H9 (cell line): ENCODE measurements at regions not wholly inside any gene's neighbourhood (a gene's known extent, or its start where the extent isn't known, plus 50 kb on each side); places are given as distances from the start of the nearest gene placed in this dataset.

Experiments used
- DNase-seq: peaks from one replicate; pipeline ENCODE4 v3.0.0-alpha.2; 2017
- H2AFZ ChIP-seq: one replicate; pipeline ENCODE4 v1.6.1; 2013; ENCODE audit warnings: mild to moderate bottlenecking, low read length, control low read depth, moderate library complexity
- H2AK5ac ChIP-seq: 2 replicates; pipeline ENCODE4 v1.6.1; 2013; ENCODE audit warnings: low read length, control low read depth, mixed read lengths; ENCODE audit not compliant: insufficient read length
- H2BK120ac ChIP-seq: one replicate; pipeline ENCODE4 v1.6.1; 2013; ENCODE audit warnings: low read depth, mild to moderate bottlenecking, low read length, control low read depth, inconsistent platforms; ENCODE audit not compliant: poor library complexity, severe bottlenecking
- H2BK12ac ChIP-seq: 2 replicates; pipeline ENCODE4 v1.6.1; 2013; ENCODE audit warnings: low read length, control low read depth, mixed read lengths, low read depth; ENCODE audit not compliant: insufficient read length
- H2BK15ac ChIP-seq: 2 replicates; pipeline ENCODE4 v1.6.1; 2013; ENCODE audit warnings: low read depth, low read length, control low read depth
- H2BK20ac ChIP-seq: one replicate; pipeline ENCODE4 v1.6.1; 2013; ENCODE audit warnings: low read depth, mild to moderate bottlenecking, low read length, control low read depth, inconsistent platforms; ENCODE audit not compliant: poor library complexity, severe bottlenecking
- H2BK5ac ChIP-seq: 2 replicates; pipeline ENCODE4 v1.6.1; 2013; ENCODE audit warnings: low read length, control low read depth, mixed read lengths; ENCODE audit not compliant: insufficient read length
- H3K14ac ChIP-seq: 2 replicates; pipeline ENCODE4 v1.6.1; 2013; ENCODE audit warnings: low read length, control low read depth; ENCODE audit not compliant: insufficient read depth
- H3K18ac ChIP-seq: 2 replicates; pipeline ENCODE4 v1.6.1; 2013; ENCODE audit warnings: low read depth, mild to moderate bottlenecking, mixed read lengths, low read length, control low read depth; ENCODE audit not compliant: insufficient read length
- H3K23ac ChIP-seq: 2 replicates; pipeline ENCODE4 v1.6.1; 2013; ENCODE audit warnings: low read length, control low read depth, mixed read lengths, low read depth; ENCODE audit not compliant: insufficient read length
- H3K23me2 ChIP-seq: 2 replicates; pipeline ENCODE4 v1.6.1; 2013; ENCODE audit warnings: low read depth, mild to moderate bottlenecking, mixed read lengths, low read length, control low read depth; ENCODE audit not compliant: insufficient read length, poor library complexity, severe bottlenecking
- H3K27ac ChIP-seq: 2 replicates; pipeline ENCODE4 v1.5.1; 2013; ENCODE audit warnings: low read length, control low read depth, mixed read lengths, low read depth; ENCODE audit not compliant: insufficient read length
- H3K27me3 ChIP-seq: 2 replicates; pipeline ENCODE4 v1.6.1; 2013; ENCODE audit warnings: low read length, control low read depth, inconsistent platforms; ENCODE audit not compliant: insufficient read depth
- H3K4ac ChIP-seq: 2 replicates; pipeline ENCODE4 v1.6.1; 2013; ENCODE audit warnings: low read depth, mild to moderate bottlenecking, control low read depth, inconsistent platforms, low read length, moderate library complexity
- H3K4me1 ChIP-seq: 2 replicates; pipeline ENCODE4 v1.6.1; 2013; ENCODE audit warnings: low read length, control low read depth, inconsistent platforms; ENCODE audit not compliant: insufficient read depth
- H3K4me2 ChIP-seq: 2 replicates; pipeline ENCODE4 v1.6.1; 2013; ENCODE audit warnings: low read length, control low read depth, mixed read lengths; ENCODE audit not compliant: insufficient read length, insufficient read depth
- H3K56ac ChIP-seq: 2 replicates; pipeline ENCODE4 v1.6.1; 2013; ENCODE audit warnings: low read depth, mild to moderate bottlenecking, mixed read lengths, low read length, control low read depth; ENCODE audit not compliant: insufficient read length
- H3K79me1 ChIP-seq: 2 replicates; pipeline ENCODE4 v1.6.1; 2013; ENCODE audit warnings: low read depth, mild to moderate bottlenecking, moderate library complexity, low read length, control low read depth, inconsistent platforms; ENCODE audit not compliant: insufficient read depth, poor library complexity, severe bottlenecking
- H3K79me2 ChIP-seq: 2 replicates; pipeline ENCODE4 v1.6.1; 2013; ENCODE audit warnings: low read length, control low read depth, inconsistent platforms; ENCODE audit not compliant: insufficient read depth
- H3K9ac ChIP-seq: 2 replicates; pipeline ENCODE4 v1.6.1; 2013; ENCODE audit warnings: low read length, control low read depth, mixed read lengths; ENCODE audit not compliant: insufficient read length; ENCODE audit errors: extremely low read depth
- H3K9me3 ChIP-seq: one replicate; pipeline ENCODE4 v1.6.1; 2013; ENCODE audit warnings: low read depth, low read length, inconsistent platforms; ENCODE audit not compliant: control insufficient read depth
- H3T11ph ChIP-seq: one replicate; pipeline ENCODE4 v1.6.1; 2013; ENCODE audit warnings: mild to moderate bottlenecking, low read length, control low read depth, inconsistent platforms
- H4K20me1 ChIP-seq: one replicate; pipeline ENCODE4 v1.6.1; 2013; ENCODE audit not compliant: control insufficient read depth, insufficient read length, insufficient read depth
- H4K5ac ChIP-seq: 2 replicates; pipeline ENCODE4 v1.6.1; 2013; ENCODE audit warnings: low read depth, mild to moderate bottlenecking, mixed read lengths, low read length, control low read depth; ENCODE audit not compliant: insufficient read length
- H4K8ac ChIP-seq: replicated peaks from 2 replicates; pipeline ENCODE4 v1.6.1; 2013; ENCODE audit warnings: low read length, control low read depth, mixed read lengths, low read depth; ENCODE audit not compliant: insufficient read length
- H4K91ac ChIP-seq: 2 replicates; pipeline ENCODE4 v1.6.1; 2013; ENCODE audit warnings: low read depth, mild to moderate bottlenecking, moderate library complexity, mixed read lengths, low read length, control low read depth; ENCODE audit not compliant: insufficient read length
- H3K27ac Mint-ChIP-seq, 3 experiments: 2 replicates in 2 of 3; 3 replicates in 1 of 3; pipeline ENCODE4 v1.8.0; 2020 to 2021; ENCODE audit warnings: mixed read lengths in 3 of 3, mild to moderate bottlenecking in 1 of 3, moderate library complexity in 1 of 3
- H3K27me3 Mint-ChIP-seq: 2 replicates; pipeline ENCODE4 v1.8.0; 2021; ENCODE audit warnings: low read depth, mild to moderate bottlenecking, moderate library complexity, mixed read lengths
- H3K36me3 Mint-ChIP-seq, 3 experiments: 2 replicates in 2 of 3; 3 replicates in 1 of 3; pipeline ENCODE4 v1.8.0; 2020 to 2021; ENCODE audit warnings: low read depth in 3 of 3, mixed read lengths in 3 of 3; ENCODE audit not compliant: insufficient read depth in 1 of 3
- H3K4me1 Mint-ChIP-seq, 2 experiments: 2 replicates each; pipeline ENCODE4 v1.8.0; 2020; ENCODE audit warnings: mixed read lengths in 2 of 2
- H3K4me3 Mint-ChIP-seq, 2 experiments: 2 replicates in 1 of 2; 3 replicates in 1 of 2; pipeline ENCODE4 v1.8.0; 2020 to 2021; ENCODE audit warnings: mild to moderate bottlenecking in 2 of 2, mixed read lengths in 2 of 2, moderate library complexity in 1 of 2
- H3K9me3 Mint-ChIP-seq, 2 experiments: 2 replicates in 1 of 2; 3 replicates in 1 of 2; pipeline ENCODE4 v1.8.0; 2020; ENCODE audit warnings: mild to moderate bottlenecking in 2 of 2, mixed read lengths in 2 of 2, moderate library complexity in 1 of 2
- WGBS: extraction: QIAGEN DNeasy Blood & Tissue Kit; methylation state at CpG from one replicate; pipeline ENCODE4 v1.1.7; 2013; ENCODE audit warnings: missing lambda C conversion rate, low lambda C conversion rate, mixed read lengths; ENCODE audit not compliant: insufficient read length; ENCODE audit errors: extremely low coverage; 5-methylcytosine and 5-hydroxymethylcytosine counted together
- TF ChIP-seq, protein P1 (sequence below): fragments of 200-600 bp; sonication (generic); conservative IDR thresholded peaks from 3 replicates; pipeline ENCODE4 v1.8.0; 2021; ENCODE audit warnings: antibody characterized with exemption, mild to moderate bottlenecking

DNA sequence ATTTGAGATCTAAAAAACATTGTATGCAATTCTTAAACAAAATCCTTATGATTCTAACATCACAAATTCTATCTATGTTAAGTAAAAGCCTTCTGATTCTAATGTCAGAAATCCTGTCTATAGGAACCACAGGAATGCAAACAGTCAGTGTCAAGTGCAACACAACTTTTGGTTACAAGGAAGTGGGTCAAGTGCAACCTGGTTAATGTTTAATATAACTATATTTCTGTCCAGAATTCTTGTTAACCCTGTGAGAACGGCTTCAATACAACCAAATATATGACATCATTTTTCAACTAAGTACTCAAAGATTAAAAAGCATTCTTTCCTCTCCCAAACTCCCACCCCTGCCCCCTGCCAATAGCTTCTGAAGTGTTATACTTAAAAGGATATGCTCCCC lies 107.9 kb upstream of the PLEKHA5 start:
- Histone ChIP-seq H3K18ac (no peak overlapping the region), H3K27ac (no peak overlapping the region), H3K4me2 (no peak overlapping the region), H3K4ac (no peak overlapping the region), H3K56ac (no peak overlapping the region), H2AK5ac (no peak overlapping the region), H3K4me1 (no peaks in the 10 kb centered on the region), H2BK15ac (no peak overlapping the region), H3K23ac (no peak overlapping the region), H4K91ac (no peak overlapping the region), H4K20me1 (no peaks in the 10 kb centered on the region), H3K79me2 (no peaks in the 10 kb centered on the region), H3K14ac (no peak overlapping the region), H4K8ac (no peak overlapping the region), H3K9ac (no peak overlapping the region), H2BK120ac (no peak overlapping the region), H3T11ph (no peak overlapping the region), H2AFZ (no peak overlapping the region), H4K5ac (no peak overlapping the region), H3K27me3 (no peaks in the 10 kb centered on the region), H2BK12ac (no peak overlapping the region), H3K79me1 (no peaks in the 10 kb centered on the region), H3K23me2 (no peaks in the 10 kb centered on the region), H2BK20ac (no peak overlapping the region), H2BK5ac (no peak overlapping the region), H3K9me3 (no peaks in the 10 kb centered on the region)
- H3K27me3 Mint-ChIP-seq: no peaks in the 10 kb centered on the region
- peaks cover 2 to 6% of the 10 kb centered on the region in 2 experiments; a peak in 2 of 5 replicates for H3K9me3 Mint-ChIP-seq
- TF ChIP-seq, protein P1, sequence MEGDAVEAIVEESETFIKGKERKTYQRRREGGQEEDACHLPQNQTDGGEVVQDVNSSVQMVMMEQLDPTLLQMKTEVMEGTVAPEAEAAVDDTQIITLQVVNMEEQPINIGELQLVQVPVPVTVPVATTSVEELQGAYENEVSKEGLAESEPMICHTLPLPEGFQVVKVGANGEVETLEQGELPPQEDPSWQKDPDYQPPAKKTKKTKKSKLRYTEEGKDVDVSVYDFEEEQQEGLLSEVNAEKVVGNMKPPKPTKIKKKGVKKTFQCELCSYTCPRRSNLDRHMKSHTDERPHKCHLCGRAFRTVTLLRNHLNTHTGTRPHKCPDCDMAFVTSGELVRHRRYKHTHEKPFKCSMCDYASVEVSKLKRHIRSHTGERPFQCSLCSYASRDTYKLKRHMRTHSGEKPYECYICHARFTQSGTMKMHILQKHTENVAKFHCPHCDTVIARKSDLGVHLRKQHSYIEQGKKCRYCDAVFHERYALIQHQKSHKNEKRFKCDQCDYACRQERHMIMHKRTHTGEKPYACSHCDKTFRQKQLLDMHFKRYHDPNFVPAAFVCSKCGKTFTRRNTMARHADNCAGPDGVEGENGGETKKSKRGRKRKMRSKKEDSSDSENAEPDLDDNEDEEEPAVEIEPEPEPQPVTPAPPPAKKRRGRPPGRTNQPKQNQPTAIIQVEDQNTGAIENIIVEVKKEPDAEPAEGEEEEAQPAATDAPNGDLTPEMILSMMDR: no peak
- DNase-seq: no peak
- H3K4me1 Mint-ChIP-seq: peaks cover 22 to 27% of the 10 kb centered on the region in 2 experiments
- H3K4me3 Mint-ChIP-seq: no peak overlapping the region
- H3K36me3 Mint-ChIP-seq: peaks cover 2 to 11% (median 3%) of the 10 kb centered on the region in 3 experiments; a peak in 3 of 7 replicates
- no peak overlapping the region for H3K27ac Mint-ChIP-seq
- no CpG with 5 or more reads among the region's 1 CpG for WGBS
